ENCODE measurements at regions not wholly inside any gene's neighbourhood (a gene's known extent, or its start where the extent isn't known, plus 50 kb on each side); places are given as distances from the start of the nearest gene placed in this dataset.
A peak's percentile ranks its signal among the peaks of the same experiment; 100 is the strongest.

- no peak for DNase-seq
Observed at GRCh38 chr13:36493046-36493445, 60.8 kb downstream of the CCNA1 start.

- DNase-seq: no peak
Observed at GRCh38 chr13:36495431-36495830, 63.1 kb downstream of the CCNA1 start.

- peak in 1 of 2 experiments; percentile 1 for DNase-seq
Observed at GRCh38 chr13:36509369-36509768, 77.1 kb downstream of the CCNA1 start.

- no peak for DNase-seq
Observed at GRCh38 chr13:36512771-36513170, 80.5 kb downstream of the CCNA1 start.

GRCh38 chr13:36513266-36513665 lies 81.0 kb downstream of the CCNA1 start:
- no peak for DNase-seq

- no peak for DNase-seq
Observed at GRCh38 chr13:36515466-36515865, 83.2 kb downstream of the CCNA1 start.

GRCh38 chr13:36516225-36516624 lies 83.9 kb downstream of the CCNA1 start:
- DNase-seq: no peak

GRCh38 chr13:36518707-36519106 lies 86.4 kb downstream of the CCNA1 start:
- DNase-seq: no peak

- no peak for DNase-seq
Observed at GRCh38 chr13:36519432-36519831, 87.1 kb downstream of the CCNA1 start.

GRCh38 chr13:36520111-36520510 lies 87.8 kb downstream of the CCNA1 start:
- no peak for DNase-seq

GRCh38 chr13:36526897-36527296 lies 94.6 kb downstream of the CCNA1 start:
- no peak for DNase-seq

GRCh38 chr13:36528105-36528504 lies 95.8 kb downstream of the CCNA1 start:
- DNase-seq: no peak

GRCh38 chr13:36530050-36530789 lies 97.9 kb downstream of the CCNA1 start:
- no peak for DNase-seq

GRCh38 chr13:36530861-36531590 lies 98.7 kb downstream of the CCNA1 start:
- DNase-seq: peak; percentile 3 to 33

- DNase-seq: peak; percentile 29 to 33
Observed at GRCh38 chr13:36531746-36532486, 99.6 kb downstream of the CCNA1 start.

- DNase-seq: no peak
Observed at GRCh38 chr13:36533806-36534205, 101.5 kb downstream of the CCNA1 start.

GRCh38 chr13:36536546-36536945 lies 104.3 kb downstream of the CCNA1 start:
- no peak for DNase-seq

- no peak for DNase-seq
Observed at GRCh38 chr13:36543671-36544070, 111.4 kb downstream of the CCNA1 start.

- DNase-seq: no peak
Observed at GRCh38 chr13:36548129-36548528, 115.8 kb downstream of the CCNA1 start.

GRCh38 chr13:36549126-36549702 lies 116.9 kb downstream of the CCNA1 start:
- DNase-seq: no peak

- DNase-seq: no peak
Observed at GRCh38 chr13:36549755-36550154, 117.5 kb downstream of the CCNA1 start.

GRCh38 chr13:36550177-36550576 lies 117.9 kb downstream of the CCNA1 start:
- DNase-seq: no peak

- no peak for DNase-seq
Observed at GRCh38 chr13:36551445-36551844, 119.2 kb downstream of the CCNA1 start.

Measured in Kasumi-1 (cell line).